ENCODE measurements at regions not wholly inside any gene's neighbourhood (a gene's known extent, or its start where the extent isn't known, plus 50 kb on each side); places are given as distances from the start of the nearest gene placed in this dataset.

- TF ChIP-seq BRCA1 (IDR thresholded peaks at IDR 0.05) = no peak
- TF ChIP-seq BRCA1 (CRISPR knock-in tag; IDR thresholded peaks at IDR 0.05) = no peak
- no peak for TF ChIP-seq MYNN (IDR thresholded peaks at IDR 0.05)
- TF ChIP-seq MYNN (CRISPR knock-in tag; IDR thresholded peaks at IDR 0.05) = no peak
- no peak for TF ChIP-seq U2AF1 (optimal IDR thresholded peaks at IDR 0.05; ENCODE audit: low read depth, low read length)
Measured at GRCh38 chr14:53758141-53758540, 198.5 kb downstream of the BMP4 start.
